ENCODE measurements at regions not wholly inside any gene's neighbourhood (a gene's known extent, or its start where the extent isn't known, plus 50 kb on each side); places are given as distances from the start of the nearest gene placed in this dataset.

DNA sequence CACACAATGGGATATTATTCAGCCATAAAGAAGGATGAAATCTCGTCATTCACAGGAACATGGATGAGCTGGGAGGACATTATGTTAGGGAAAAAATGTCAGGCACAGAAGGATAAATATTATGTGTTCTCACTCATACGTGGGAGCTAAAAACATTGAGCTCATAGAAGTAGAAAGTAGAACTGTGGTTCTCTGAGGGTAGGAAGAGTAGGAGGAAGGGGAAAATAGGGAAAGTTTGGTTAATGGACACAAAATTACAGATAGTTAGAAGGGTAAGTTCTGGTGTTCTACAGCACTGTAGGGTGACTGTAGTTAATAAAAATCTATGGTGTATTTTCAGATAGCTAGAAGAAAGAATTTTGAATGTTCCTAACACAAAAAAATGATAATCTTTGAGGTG, 102.6 kb upstream of the LIPC start:
- TF ChIP-seq, protein P1, sequence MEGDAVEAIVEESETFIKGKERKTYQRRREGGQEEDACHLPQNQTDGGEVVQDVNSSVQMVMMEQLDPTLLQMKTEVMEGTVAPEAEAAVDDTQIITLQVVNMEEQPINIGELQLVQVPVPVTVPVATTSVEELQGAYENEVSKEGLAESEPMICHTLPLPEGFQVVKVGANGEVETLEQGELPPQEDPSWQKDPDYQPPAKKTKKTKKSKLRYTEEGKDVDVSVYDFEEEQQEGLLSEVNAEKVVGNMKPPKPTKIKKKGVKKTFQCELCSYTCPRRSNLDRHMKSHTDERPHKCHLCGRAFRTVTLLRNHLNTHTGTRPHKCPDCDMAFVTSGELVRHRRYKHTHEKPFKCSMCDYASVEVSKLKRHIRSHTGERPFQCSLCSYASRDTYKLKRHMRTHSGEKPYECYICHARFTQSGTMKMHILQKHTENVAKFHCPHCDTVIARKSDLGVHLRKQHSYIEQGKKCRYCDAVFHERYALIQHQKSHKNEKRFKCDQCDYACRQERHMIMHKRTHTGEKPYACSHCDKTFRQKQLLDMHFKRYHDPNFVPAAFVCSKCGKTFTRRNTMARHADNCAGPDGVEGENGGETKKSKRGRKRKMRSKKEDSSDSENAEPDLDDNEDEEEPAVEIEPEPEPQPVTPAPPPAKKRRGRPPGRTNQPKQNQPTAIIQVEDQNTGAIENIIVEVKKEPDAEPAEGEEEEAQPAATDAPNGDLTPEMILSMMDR (IDR thresholded peaks at IDR 0.05; ENCODE audit: low read depth, low read length) = no peak
- Histone ChIP-seq H3K27ac (no peak overlapping the region), H3K9me3 (ENCODE audit: severe bottlenecking) (peaks cover 2% of the 10 kb centered on the region), H3K36me3 (no peaks in the 10 kb centered on the region), H3K4me3 (ENCODE audit: low read depth, low read length) (no peak overlapping the region), H3K27me3 (ENCODE audit: insufficient read depth, low read depth, severe bottlenecking) (no peaks in the 10 kb centered on the region)
- no peak for DNase-seq

DNA sequence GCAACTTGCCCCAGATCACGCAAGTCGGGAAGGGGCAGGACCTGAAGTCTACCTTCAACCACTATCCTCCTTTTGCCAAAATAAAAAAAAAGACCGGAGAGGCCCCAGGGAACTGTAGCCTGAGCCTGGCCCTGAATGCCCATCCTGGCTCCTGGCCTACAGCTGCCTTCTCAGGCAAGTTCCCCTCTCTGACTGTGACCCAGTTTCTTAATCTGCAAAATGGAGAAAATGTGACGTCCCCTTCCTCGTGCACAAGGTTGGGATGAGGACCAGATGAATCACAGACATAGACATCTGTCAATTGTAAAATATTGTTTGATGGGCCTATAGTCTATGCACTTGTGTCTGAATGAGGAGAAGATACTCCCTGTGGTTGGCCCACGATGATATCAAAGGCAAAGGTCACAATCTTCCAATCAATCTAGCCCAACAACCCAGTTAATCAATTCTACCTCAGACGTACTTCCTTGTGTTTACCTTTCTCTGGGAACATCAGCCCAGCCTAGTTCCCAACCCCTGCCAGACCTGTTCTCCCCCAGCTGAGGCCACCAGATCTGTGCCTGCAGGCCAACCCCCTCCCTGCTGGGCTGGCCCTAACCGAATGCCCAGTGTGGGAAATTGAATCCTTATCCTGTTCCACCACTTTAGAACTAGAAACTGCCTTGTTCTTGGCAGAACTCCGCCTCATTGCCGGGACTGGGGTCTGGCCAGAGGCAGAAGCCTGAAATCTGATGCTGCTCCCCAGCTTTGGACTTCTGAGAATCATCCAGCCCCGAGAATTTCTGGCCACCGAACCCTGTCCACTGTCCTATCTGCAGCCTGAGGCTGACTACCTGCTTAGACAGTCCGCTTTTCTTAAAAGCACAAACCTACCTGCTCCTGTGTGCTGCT, 101.8 kb upstream of the LIPC start:
- Histone ChIP-seq H3K36me3 (no peaks in the 10 kb centered on the region), H3K27me3 (ENCODE audit: insufficient read depth, low read depth, severe bottlenecking) (no peaks in the 10 kb centered on the region), H3K27ac (no peak overlapping the region), H3K4me3 (ENCODE audit: low read depth, low read length) (no peak overlapping the region), H3K9me3 (ENCODE audit: severe bottlenecking) (peaks cover 2% of the 10 kb centered on the region)
- TF ChIP-seq, protein P1 (IDR thresholded peaks at IDR 0.05; ENCODE audit: low read depth, low read length) = no peak
- DNase-seq = no peak

DNA sequence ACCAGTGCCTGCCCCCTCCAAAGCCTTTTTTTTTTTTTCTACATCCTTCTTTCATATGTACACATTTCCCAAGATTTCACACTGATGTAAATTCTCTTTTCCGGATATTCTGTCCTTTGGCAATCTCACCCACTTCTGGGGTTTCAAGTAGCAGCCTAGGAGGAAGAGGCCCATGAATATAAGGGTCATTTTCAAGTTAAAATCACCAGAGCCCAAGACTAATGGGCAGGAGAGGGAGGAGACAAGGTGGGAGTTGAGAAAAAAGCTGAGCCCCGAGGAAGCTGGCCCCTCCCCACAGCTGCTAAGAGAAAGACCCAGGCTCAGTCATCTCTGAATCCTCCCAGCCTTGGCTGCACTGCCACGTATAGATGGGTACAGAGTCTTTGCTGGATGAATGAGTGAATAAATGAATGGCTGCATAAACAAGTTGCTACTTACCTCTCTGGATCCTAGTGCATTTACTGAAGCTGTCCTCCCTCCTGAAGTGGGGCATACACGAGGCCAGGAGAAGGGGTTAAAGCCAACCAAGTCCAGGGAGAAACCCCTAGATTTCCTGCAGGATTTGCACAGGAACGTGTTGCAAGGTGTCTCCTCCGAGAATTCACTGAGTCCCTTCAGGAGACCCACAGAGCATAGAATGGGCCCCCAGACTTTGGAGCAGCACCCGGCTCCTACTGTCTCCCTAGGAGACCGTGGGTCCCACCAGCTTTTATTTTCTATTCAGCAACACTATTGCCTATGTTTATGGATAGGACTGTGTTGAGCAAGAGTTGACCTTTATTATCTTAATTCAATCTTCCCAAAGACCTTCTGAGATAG, 100.8 kb upstream of the LIPC start:
- H3K27me3 ChIP-seq (ENCODE audit: insufficient read depth, low read depth, severe bottlenecking) = no peaks in the 10 kb centered on the region
- H3K36me3 ChIP-seq = no peaks in the 10 kb centered on the region
- TF ChIP-seq, protein P1 (IDR thresholded peaks at IDR 0.05; ENCODE audit: low read depth, low read length) = no peak
- H3K9me3 ChIP-seq (ENCODE audit: severe bottlenecking) = peaks cover 2% of the 10 kb centered on the region
- H3K27ac ChIP-seq = peak overlapping the region; percentile 91
- no peak for DNase-seq
- no peak overlapping the region for H3K4me3 ChIP-seq (ENCODE audit: low read depth, low read length)

DNA sequence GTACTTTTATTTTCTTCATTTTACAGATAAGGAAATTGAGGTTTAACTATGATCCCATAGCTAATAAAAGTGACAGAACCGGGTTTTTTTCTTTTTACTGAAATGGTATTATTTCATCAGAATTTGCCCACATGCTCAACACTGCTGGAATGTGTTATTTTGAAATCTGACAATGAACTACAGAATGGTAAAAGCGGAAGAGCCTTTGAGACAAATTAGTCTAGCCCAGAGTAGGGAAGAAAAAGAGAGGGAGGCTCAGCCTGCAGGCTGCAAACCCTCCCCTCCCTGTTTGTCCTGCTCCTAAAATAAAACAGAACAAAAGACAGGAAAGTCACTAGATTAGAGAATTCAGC, 100.3 kb upstream of the LIPC start:
- no peak for DNase-seq
- TF ChIP-seq, protein P1 (IDR thresholded peaks at IDR 0.05; ENCODE audit: low read depth, low read length) = no peak
- Histone ChIP-seq H3K4me3 (ENCODE audit: low read depth, low read length) (no peak overlapping the region), H3K9me3 (ENCODE audit: severe bottlenecking) (peaks cover 2% of the 10 kb centered on the region), H3K27me3 (ENCODE audit: insufficient read depth, low read depth, severe bottlenecking) (no peaks in the 10 kb centered on the region), H3K27ac (peak overlapping the region; percentile 91), H3K36me3 (no peaks in the 10 kb centered on the region)

DNA sequence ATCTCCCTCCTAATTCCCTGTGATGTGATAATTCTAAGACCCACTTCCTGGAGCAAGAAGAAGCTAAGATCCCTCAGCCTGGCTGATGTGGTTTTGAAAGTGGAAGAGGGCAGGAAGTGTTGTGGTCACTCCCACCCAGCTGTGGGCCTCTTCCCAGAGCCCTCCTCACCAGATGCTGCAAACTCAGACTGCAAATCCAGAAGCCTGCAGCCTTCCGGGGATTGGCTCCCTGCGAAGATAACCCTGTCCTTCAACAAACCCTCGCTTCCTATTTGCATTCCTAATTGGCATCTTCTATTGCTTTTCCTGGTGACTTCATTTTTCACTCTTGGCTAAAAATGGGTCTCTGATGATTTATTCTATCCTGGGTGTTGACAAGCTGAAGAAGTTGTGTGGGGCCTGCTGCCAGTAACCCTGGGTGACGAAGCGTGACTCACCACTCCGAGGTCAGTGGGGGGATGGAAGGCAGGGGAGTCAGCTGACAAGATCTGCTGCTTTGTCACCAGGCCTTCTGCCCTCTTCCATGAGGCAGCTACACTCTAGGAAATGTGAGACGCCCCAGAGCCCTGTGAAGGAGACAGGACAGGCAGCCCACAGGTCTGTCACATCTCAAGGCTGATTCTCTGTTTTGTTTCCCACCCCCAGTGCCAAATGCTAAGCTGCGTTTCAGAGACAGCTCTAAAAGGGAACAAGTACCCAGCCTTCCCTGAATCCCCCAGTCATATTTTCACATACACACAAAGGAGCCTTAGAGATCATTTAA, 99.7 kb upstream of the LIPC start:
- TF ChIP-seq, protein P1 (IDR thresholded peaks at IDR 0.05; ENCODE audit: low read depth, low read length) = no peak
- Histone ChIP-seq H3K27me3 (ENCODE audit: insufficient read depth, low read depth, severe bottlenecking) (no peaks in the 10 kb centered on the region), H3K9me3 (ENCODE audit: severe bottlenecking) (peaks cover 2% of the 10 kb centered on the region), H3K4me3 (ENCODE audit: low read depth, low read length) (peak overlapping the region; percentile 19; the same call in 1 of the 2 replicates), H3K36me3 (no peaks in the 10 kb centered on the region), H3K27ac (peak overlapping the region; percentile 91)
- peak; percentile 87 for DNase-seq
